HG02885 (cell line): ENCODE measurements at regions not wholly inside any gene's neighbourhood (a gene's known extent, or its start where the extent isn't known, plus 50 kb on each side); places are given as distances from the start of the nearest gene placed in this dataset.
"Not testable (repeated sequence)": the region's sequence is repeated elsewhere in the genome, so short reads cannot be mapped to it uniquely, and the experiment has no call there.

Experiments
- ATAC-seq: cut with Tn5 transposase; IDR thresholded peaks from one replicate; pipeline ENCODE4 v1.9.1; 2021; ENCODE audit warnings: mild to moderate bottlenecking; ENCODE audit not compliant: unreplicated experiment, poor library complexity

DNA sequence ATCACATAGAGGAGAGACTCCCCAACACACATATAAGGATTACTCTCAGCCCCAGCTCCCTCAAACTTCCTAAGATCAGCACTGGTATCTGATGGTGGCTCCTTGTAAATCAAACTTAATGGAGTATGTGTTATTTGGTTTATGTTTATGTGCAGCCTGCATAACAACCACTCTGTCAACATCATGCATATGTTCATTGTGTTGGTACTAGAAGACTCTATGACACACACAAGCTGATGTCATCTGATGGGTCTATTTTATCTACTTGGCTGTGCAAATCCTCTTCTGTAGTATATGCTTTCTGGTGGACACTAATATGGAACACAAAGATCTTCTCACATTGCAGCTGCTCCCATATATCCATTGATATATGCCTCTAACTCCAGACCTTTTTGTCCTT is 134.0 kb upstream of the FAM174A start:
- ATAC-seq = no peak

DNA sequence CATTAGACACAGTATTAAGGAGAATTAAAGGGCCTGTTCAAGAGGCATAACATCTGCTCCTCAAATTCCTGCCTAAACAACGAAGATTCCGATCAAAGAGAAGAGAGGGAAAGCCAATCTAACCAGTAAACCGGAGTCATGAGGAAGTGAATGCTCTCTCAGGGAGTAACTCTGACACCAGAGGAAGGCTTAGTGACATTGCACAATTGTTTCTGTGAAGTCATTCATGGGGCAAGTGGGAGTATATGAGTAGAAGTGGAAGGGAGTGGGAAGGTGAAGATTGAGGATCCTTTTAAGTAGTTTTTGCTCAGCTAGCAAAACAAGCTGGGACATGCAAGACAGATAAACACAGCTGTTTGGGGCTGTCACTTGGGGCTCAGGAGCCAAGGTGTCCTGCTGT is 136.4 kb upstream of the FAM174A start:
- not testable (repeated sequence) for ATAC-seq

DNA sequence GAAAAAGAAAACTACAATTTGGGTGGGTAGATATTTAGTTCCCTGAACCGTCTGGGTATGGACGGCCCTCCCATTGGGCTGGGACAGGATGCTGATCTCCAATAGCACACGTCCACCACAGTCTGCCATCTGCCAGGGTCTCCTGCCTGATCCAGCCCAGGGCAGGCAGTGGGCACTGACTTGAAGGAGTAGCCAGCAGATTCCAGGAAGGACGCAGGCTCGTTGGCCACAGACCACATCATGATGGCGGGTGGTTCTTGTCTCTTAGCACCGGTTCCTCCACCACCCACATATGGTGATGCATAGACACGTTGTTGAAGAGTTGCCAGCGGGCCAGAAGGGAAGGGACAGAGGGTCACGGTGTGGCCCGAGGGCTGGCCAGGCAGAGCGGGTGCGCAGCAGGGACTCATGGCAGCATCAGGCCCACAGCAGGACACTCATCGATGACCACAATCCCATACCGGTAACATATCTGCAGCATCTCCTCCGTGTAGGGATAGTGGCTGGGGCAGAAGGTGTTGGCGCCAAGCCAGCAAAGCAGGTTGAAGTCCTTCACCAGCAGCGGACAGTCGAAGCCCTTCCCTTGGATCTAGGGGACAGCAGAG is 155.8 kb upstream of the FAM174A start:
- not testable (repeated sequence) for ATAC-seq

DNA sequence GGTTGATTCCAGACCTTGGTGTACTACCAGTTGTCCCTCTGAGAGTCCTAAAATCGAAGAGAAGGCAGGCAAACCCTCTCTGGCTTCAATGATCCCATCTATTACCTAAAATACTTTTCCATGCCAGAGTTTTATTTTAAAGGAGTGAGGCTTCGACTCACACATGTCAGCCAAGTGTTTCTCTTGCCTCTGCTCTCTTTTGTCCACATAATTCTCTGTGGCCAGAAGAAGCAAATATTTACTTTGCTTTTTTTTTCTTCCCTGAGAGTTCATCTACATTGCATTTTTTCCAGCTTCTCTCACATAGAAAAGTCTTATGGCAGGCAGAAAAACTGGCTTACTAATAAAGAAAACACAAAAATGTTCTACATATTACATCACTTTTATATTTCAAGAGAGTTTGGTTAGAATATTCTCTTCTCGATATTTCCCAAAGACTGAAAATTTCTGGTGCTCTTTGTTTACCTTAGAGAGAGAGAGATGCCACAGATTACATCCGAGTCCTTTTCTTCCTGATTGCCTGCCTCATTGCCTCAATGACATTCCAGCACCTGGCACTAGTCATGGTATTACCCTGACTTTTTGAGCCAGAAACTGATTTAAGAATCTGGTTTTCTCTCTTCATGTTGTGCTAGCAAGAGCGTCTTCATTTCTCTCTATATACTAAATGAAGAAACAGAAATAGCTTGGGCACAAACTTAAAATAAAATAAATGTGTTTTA is 170.3 kb upstream of the FAM174A start:
- ATAC-seq = not testable (repeated sequence)

DNA sequence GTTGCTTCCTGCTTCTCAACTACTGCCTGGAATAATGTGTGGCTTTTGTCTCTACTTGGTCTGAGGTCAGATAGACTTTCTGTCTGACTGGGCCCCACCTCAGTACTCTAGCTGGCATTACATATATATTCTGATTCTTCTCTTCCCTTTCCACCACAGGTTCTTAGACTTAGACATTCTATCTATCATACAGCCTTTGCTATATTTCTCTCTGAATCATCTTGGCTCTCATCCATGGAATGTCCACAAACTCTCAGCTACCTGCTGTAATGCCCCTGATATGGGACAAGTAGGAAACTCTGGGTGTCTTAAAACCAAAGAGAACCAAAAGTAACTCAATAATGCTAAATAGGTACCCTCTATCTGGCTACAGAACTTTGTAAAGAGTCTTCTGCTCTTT is 170.8 kb upstream of the FAM174A start:
- ATAC-seq = not testable (repeated sequence)

DNA sequence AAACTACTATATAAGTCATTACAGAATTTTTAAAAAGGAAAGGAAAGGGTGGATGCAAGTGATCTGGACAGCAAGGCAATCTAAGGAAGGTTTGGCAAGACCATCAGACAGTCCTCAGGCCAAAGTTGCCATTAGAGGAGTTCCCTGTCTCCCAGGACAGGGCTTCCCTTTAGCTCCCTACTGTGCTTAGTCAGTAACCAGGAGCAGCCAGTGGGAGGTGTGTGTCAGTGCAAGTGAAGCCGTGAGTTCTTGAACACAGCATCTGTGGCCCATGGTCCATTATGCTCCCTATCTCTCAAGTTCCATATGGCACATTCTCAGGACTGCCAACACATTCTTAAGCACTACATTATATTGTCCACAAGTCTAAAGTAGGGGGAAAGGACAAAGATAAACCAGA is 175.2 kb upstream of the FAM174A start:
- not testable (repeated sequence) for ATAC-seq

DNA sequence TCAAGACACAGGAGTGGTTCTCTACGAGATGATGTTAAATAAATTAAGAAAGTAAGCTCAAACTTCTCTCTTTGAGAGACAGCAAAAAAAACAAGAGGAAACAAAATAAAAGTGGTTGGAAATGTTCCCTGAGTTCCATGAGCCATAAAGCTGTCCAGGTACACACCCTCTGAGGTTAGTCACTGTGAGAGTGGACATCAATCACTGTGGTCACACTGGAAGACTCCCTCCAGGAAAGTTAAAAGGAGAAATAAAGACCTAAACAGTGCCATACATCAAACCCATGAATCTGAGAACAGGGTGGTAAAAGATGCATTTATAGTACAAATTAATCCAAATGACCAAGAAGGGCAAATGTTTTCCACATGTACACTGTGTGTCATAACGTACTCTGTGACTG is 188.9 kb upstream of the FAM174A start:
- ATAC-seq = not testable (repeated sequence)

DNA sequence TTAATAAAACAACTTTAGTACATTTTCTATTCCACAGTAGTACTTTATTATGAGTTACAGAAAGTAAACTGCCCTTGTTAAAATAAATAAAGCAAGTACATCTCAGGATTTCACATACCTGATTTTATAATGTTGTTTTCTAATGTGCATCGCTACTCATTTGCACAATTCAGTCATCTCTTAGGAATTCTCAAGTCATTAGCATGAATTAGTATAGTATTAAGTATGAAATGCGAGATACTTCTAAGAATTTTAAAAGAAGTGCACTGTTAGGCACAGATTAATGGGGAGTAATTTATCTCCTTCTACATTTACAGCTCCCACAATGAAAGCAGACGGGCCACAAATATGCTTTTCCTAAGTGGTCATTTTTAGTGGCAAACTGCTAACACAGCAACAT is 193.7 kb upstream of the FAM174A start:
- not testable (repeated sequence) for ATAC-seq

DNA sequence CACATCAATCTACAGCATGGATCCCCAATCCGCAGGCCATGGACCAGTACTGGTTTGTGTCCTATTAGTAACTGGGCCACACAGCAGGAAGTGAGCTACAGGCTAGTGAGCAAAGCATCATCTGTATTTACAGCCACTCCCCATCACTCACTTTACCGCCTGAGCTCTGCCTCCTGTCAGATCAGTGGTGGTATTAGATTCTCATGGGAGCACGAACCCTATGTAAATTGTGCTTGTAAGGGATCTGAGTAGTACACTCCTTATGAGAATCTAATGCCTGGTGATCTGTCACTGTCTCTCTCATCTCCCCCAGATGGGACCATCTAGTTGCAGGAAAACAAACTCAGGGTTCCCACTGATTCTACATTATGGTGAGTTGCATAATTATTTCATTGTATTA is 212.7 kb upstream of the FAM174A start:
- ATAC-seq = no peak

DNA sequence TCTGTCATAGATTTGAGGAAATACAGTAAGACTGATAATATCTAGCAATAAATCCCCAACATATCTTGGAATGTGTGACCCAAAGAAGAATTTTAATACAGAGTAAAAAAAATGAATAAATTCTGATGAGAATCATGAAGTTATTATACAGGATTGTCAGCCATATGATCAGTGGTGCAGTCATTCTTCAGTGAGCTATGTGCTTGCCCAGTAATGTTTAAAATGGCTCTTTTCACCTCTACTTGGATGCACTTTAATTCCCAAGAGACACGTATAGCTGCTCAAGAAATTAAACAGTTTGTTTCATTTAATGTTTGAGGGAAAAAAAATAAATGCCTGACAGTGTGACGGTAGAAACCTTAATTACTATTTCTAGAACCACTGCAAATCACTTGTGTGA is 215.3 kb upstream of the FAM174A start:
- ATAC-seq = no peak

DNA sequence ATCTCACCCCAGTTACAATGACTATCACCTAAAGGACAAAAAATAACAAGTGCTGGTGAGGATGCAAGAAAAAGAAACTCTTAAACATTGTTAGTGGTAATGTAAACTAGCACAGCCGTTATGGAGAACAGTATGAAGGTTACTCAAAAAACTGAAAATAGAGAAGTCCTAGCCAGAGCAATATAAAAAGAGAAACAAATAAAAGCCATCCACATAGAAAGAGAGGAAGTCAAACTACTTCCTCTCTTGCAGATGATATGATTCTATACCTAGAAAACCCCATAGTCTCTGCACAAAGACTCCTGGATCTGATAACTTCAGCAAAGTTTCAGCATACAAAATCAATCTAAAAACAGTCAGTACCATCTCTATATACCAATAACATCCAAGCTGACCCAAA is 221.5 kb upstream of the FAM174A start:
- no peak for ATAC-seq

DNA sequence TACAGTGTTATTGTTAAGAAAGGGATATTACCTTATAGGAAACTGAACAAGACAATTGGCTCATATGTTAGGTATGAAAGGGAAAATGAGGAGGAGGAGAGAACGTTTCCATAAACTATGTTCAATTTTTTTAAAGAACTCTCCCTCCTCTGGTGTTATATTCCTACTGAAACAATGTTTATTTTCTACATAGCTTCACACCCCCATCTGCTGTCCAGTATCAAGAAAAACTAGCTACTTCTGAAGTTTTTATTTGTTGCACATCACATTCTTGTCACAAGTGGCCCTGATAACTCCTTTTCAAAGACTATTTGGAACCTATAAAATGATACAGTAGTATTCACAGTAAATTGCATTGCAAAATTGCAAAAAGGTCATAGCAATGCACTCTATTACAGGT is 223.4 kb upstream of the FAM174A start:
- no peak for ATAC-seq

DNA sequence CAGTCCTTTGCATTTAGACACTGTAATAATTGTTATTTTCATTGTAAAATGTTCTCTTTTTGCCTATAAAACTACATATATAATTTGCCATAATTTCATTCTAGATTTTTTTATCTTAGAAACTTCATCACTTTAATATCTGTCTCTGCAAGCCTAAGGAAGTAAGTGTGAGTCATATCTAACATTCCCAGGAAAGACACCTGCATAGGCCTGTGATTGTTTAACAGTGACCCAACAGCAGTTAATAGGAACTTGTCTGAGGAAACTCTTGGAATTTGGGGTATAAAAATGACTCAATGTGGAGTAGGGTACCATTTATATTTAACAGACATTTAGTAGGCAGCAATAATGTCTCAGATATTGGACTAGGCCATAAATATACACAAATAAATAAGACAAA is 229.2 kb upstream of the FAM174A start:
- no peak for ATAC-seq

DNA sequence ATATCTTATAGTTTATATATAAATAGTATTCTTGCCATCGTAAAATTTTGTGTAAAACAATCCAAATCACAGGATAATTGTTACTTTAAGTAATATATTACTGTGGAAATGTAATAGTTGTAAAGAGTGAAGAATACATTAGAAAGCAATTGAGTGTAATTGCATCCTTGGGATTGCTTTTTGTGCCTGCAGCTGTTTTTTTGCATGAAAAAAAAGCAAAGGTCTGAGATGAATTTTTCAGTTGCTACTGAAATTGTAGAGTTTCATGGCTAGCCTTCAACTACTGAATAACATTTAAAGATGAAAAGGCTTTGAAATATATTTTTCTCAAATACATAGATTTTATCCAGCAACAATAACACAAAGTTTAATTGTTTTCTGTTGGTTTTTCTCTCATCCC is 232.0 kb upstream of the FAM174A start:
- ATAC-seq = no peak

DNA sequence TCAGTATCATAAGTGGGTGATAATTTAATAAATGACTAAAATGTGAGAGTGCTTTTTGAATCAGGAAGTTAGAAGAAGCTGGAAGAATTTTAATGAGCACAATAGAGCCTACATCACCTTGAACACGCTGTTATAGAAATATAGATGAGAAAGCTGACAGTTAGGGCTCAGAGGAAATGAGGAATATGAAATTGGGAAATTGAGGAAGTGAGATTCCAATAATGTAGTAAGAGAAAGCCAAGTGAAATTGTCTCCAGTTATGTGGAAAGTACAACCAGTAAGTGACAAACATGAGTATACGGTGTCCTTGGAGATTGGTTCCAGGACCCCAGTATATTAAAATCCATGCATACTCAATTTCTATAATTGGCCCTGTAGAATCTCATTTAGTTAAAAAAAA is 235.9 kb upstream of the FAM174A start:
- no peak for ATAC-seq

DNA sequence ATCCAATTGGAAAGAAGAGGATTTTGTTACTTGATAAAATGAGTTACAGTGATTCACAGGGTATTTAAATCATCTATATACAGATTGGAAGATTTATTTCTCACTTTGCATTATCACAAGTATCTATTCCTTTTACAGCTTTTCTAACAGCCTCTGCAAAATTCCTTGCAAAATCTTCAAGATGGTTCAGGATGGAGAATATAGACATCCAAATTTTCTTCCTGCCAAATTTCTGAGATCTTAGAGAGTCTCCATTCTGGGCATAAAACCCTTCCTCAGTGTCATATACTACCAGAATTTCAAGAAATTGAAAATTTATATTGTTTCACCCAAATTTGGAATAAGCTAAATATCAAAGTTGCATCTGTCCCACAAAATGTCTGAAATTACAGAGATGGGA is 259.1 kb upstream of the FAM174A start:
- no peak for ATAC-seq

DNA sequence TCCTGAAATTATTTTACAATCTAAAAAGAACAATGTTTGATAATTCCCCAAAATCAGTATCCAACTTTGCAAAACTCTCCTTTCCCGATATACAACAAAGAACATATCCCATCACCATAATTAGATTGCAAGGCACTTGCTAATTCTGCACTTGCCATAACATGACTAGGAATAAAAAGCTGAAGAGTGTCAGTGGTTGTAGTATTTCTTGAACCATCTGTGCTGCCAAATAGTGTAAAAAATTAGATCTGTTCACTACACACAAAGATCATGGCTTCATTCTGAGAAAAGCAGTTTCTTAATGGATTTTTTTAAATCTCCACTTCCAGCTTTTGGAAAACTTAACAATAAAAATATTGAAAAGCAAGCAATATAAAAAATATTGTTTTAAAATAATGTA is 259.5 kb upstream of the FAM174A start:
- no peak for ATAC-seq

DNA sequence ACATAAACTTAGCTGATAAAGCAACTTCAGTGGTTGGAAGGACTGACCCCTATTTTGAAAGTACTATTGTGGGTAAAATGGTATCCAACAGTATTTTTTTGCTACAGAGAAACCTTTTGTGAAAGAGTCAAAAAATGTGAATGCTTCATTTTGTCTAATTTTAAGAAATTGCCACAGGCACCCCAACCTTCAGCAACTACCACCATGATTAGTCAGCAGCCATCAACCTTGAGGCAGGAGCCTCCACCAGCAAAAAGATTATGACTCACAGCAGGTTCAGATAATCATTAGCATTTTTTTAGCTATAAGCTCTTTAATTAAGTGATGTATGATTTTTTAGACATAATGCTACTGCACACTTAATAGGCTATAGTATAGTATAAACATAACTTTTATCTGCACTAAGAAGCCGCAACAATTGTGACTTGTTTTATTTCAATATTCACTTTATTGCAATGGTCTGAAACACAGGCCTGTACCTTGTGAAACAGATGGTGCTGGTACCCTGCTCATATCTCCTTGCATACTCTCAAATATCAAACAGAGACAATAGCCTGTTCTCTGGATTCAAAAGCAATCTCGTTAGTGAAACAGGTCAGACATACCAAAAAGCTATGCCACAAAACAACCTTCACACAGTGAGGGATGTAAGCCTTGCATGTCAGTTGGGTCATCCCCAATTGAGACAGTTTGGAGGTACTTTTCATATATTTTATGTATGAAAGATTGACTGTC is 261.2 kb upstream of the FAM174A start:
- ATAC-seq = no peak

DNA sequence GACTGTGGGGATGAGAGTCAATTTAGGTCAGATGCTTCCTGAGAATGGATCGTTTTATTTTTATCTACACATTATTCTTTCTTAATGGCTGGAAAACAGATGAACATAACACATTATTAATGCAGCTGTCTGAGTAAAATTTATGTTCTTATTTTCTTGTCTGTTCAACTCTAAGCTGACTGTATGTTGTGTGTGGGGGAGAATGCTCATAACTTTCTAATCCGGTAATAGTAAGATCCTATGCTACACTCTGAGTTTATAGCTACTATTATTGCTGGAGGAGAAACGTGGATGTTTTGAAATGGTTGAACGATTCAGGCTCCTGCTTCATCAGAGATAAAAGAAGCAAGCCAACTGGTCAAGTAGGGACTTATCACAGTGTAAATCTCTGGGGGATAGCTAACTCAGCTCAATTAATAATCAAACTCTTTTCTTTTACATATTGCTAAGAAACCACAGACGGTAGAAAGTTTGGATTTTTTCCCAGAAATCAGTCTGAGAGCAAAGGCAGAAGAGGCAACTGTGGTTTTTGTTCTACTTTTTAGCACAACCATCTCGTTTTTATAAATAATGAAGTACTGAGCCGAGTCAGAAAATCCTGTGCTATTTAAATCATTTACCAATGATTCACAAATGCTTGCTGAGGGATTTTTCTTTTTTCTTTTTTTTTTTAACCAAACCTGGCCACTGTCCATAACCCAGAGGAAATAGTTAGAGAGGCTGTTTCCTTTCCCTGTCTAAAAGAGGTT is 265.0 kb upstream of the FAM174A start:
- no peak for ATAC-seq

DNA sequence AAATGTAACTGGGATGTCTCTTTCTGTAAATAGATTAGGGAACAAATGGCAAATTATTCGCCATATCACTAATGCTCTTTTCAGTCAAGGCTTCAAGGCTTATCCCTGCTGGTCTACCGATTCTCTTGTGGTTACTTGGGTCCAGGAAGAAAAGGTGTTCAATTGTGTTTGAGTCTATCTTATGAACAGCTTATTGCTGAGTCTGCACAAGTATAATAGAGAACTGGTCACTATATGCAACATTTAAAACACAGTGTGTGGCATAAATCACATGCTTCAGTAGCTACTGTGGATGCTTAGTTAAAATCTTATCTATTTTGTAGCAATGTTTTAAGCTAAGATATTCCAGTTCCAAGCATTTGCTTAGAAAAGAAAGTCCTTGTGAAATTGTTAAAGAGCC is 274.2 kb upstream of the FAM174A start:
- ATAC-seq = no peak

DNA sequence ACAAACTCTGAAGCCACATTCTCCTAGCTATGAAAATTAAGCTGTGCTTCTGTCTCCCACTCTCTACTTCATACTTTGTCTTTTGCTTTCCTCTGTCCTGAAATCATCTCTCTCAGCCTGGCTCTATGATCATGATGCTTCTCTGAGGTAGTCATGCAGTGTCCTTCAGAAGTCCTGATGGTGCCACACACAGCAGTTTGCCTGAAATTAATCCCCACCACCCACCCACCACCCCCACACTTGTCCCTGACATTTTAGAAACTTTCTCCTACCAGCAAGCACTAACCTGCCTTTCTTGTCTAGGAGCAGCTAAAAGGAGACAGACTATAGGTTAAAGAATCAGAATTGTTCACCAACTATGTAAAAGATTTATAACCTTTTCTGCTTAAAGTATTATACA is 282.2 kb upstream of the FAM174A start:
- no peak for ATAC-seq
